GM13976 (cell line): ENCODE measurements at regions not wholly inside any gene's neighbourhood (a gene's known extent, or its start where the extent isn't known, plus 50 kb on each side); places are given as distances from the start of the nearest gene placed in this dataset.
"Not testable (repeated sequence)": the region's sequence is repeated elsewhere in the genome, so short reads cannot be mapped to it uniquely, and the experiment has no call there.

Experiments
- DNase-seq: peaks from one replicate; pipeline ENCODE4 v3.0.0; 2012; ENCODE audit warnings: low spot score
- CTCF ChIP-seq: IDR thresholded peaks from 2 replicates; pipeline ENCODE4 v1.5.1; 2012; ENCODE audit warnings: borderline replicate concordance, mild to moderate bottlenecking; ENCODE audit not compliant: insufficient read depth; ENCODE audit errors: extremely low read depth, missing control alignments, control extremely low read depth
- in situ Hi-C: fragments of 300-500 bp; cut with MboI; formaldehyde crosslinking; loops from one replicate; pipeline ENCODE4 v1.12.0; 2022; ENCODE audit warnings: low sequenced_read_pairs, mixed read lengths, inconsistent platforms; ENCODE audit not compliant: unreplicated experiment

DNA sequence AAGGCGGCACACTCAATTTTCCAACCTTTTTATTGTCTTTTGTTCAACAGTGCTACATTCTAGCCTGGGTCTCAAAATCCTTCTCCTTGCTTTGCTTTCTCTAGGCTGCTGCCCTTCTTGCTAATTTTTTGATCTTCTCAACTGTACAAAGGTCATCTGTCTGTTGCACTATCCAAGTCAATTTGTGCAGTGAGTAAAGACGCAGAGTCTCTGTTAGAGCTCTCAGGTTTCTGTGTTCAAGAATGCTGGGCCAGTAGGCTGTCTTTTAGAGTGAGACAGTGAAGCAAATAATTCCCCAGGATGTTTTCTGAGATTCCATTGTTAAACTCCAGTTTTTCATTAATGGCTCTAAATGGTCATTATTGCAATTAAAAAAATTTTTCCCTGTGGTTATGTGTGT, 255.7 kb upstream of the ACTBL2 start:
- TF ChIP-seq CTCF, result no peak
- DNase-seq, result no peak
- in situ Hi-C loops, result no loop called here

GRCh38 chr5:57736716-57737115, 254.1 kb upstream of the ACTBL2 start:
- no peak for DNase-seq
- TF ChIP-seq CTCF, result no peak
- in situ Hi-C loops, result no loop called here

- in situ Hi-C loops, DNase-seq: not testable (repeated sequence)
Observed at GRCh38 chr5:57735279-57736153, 252.9 kb upstream of the ACTBL2 start.

DNA sequence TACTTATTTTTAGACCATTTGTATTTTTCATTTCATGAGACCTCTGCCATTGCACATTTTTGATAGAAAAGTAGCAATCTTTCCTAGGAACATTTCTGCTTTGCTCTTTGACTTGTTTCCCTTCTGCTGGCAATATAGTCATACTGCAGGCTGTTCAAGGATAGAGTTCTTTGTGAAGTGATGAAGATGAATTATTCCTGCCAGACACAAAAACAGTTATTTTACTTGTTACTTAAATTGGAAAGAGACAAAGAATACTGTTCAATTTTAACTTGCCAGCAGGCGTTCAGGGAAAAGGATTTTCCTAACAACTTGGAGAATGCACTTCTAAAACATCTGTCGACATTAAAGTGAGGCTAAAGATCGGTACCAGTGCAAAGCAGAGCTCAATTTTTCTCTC, 251.7 kb upstream of the ACTBL2 start:
- no peak for DNase-seq
- TF ChIP-seq CTCF, result no peak
- in situ Hi-C loops, result no loop called here

DNA sequence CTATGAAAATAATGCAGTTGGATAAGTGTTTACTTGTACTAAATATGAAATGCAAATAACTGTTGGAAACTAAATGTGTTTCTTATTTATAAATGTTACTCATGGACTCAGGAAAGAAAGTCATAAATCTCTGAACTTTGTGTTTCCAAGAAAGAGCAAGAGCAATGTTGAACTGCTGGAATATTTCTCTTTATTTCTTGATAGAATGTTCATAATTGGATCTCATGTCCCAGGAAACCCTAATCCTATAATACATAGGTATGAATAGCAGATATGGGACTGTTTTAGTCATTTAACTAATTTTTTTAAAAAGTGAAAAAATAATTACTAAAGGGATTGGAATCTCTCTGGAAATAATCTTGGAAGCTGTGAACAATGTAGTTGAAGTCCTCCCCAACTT, 245.0 kb upstream of the ACTBL2 start:
- no peak for TF ChIP-seq CTCF
- in situ Hi-C loops, result no loop called here
- no peak for DNase-seq

DNA sequence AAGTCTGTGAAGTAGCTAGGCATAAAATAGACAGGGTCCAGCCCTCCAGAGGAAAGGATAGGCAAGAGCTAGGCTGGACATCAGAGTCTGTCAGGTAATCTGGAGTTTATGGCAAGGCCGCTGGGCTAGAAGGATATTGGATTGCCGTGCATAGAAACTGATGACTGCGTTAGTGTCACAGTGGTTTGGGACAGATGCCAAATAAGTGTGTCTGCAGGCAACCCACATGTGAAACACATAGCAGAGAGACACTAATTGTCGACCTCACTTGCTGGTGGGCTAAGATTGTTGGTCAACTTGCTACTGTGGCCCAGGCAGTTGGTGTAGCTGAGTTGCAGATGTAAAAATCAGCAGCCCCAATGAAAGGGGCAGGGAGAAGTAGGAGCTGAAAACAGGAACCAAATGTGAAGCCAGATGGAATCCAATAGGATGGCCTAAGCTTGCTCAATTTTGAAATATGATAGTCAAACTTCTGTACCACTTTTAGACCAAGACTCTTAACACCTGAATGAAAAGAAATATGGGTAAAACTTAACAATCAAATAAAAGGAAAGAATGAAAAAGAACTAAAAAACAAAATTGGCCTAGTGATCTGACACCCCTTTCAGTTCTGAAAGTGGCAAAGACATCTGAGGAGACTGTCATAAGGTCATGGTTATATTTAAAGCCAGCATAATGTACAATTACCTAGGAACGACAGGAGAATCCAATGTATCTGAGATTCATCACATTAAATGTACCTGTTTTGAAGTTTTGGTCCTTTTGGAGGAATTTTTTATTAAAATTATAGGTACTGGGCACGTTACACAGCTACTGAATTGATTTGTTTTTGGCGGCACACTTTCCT, 243.3 kb upstream of the ACTBL2 start:
- in situ Hi-C loops, result no loop called here
- TF ChIP-seq CTCF, result no peak
- DNase-seq, result no peak

GRCh38 chr5:57724836-57725235, 242.2 kb upstream of the ACTBL2 start:
- no peak for TF ChIP-seq CTCF
- no peak for DNase-seq
- in situ Hi-C loops, result no loop called here
